Activated T-cell treated with anti-CD3 and anti-CD28 coated beads, Interleukin-2, amount 50 U/mL, for 72 hours (primary cell): ENCODE measurements at regions not wholly inside any gene's neighbourhood (a gene's known extent, or its start where the extent isn't known, plus 50 kb on each side); places are given as distances from the start of the nearest gene placed in this dataset.

Source experiments
- ATAC-seq, 2 donors: fragments of 150-1000 bp; cut with Tn5 transposase; replicated peaks in 1 of 2; 2 replicates each; pipeline ENCODE4 v1.10.0; 2021; ENCODE audit warnings: moderate library complexity in 2 of 2, mild to moderate bottlenecking in 1 of 2
- DNase-seq, 2 donors: peaks; one replicate each; pipeline ENCODE4 v3.0.0; 2021 to 2022; ENCODE audit warnings: mixed read lengths in 1 of 2
- H3K27ac Mint-ChIP-seq: one replicate; pipeline ENCODE4 v1.8.0; 2022; ENCODE audit warnings: mild to moderate bottlenecking, moderate library complexity, mixed read lengths
- H3K27me3 Mint-ChIP-seq: one replicate; pipeline ENCODE4 v1.8.0; 2022; ENCODE audit warnings: low read depth, mixed read lengths
- H3K36me3 Mint-ChIP-seq, 2 donors: one replicate each; pipeline ENCODE4 v1.8.0; 2022; ENCODE audit warnings: mixed read lengths in 2 of 2, mild to moderate bottlenecking in 1 of 2; ENCODE audit not compliant: insufficient read depth in 2 of 2
- H3K4me1 Mint-ChIP-seq: one replicate; pipeline ENCODE4 v1.8.0; 2022; ENCODE audit warnings: low read depth, mixed read lengths
- H3K4me3 Mint-ChIP-seq, 2 donors: one replicate each; pipeline ENCODE4 v1.8.0; 2022; ENCODE audit warnings: mild to moderate bottlenecking in 2 of 2, mixed read lengths in 2 of 2, moderate library complexity in 2 of 2
- H3K9me3 Mint-ChIP-seq, 2 donors: one replicate each; pipeline ENCODE4 v1.8.0; 2022; ENCODE audit warnings: mixed read lengths in 2 of 2

GRCh38 chr11:71189768-71190315 is 62.5 kb downstream of the SHANK2 start:
- no peak overlapping the region for H3K27ac Mint-ChIP-seq
- no peak for DNase-seq
- no peaks in the 10 kb centered on the region for H3K9me3 Mint-ChIP-seq
- H3K4me1 Mint-ChIP-seq: no peaks in the 10 kb centered on the region
- H3K27me3 Mint-ChIP-seq: no peaks in the 10 kb centered on the region
- ATAC-seq: no peak
- no peak overlapping the region for H3K4me3 Mint-ChIP-seq
- no peaks in the 10 kb centered on the region for H3K36me3 Mint-ChIP-seq

- Mint-ChIP-seq H3K4me1 (no peaks in the 10 kb centered on the region), H3K4me3 (no peak overlapping the region), H3K36me3 (no peaks in the 10 kb centered on the region), H3K27ac (no peak overlapping the region), H3K9me3 (no peaks in the 10 kb centered on the region), H3K27me3 (no peaks in the 10 kb centered on the region)
- ATAC-seq (no peak), DNase-seq (no peak)
Observed at GRCh38 chr11:71188886-71189767, 63.2 kb downstream of the SHANK2 start.

- H3K36me3 Mint-ChIP-seq: no peaks in the 10 kb centered on the region
- ATAC-seq (no peak), DNase-seq (no peak)
- no peak overlapping the region for H3K27ac Mint-ChIP-seq
- H3K27me3 Mint-ChIP-seq: no peaks in the 10 kb centered on the region
- H3K4me3 Mint-ChIP-seq: no peak overlapping the region
- H3K9me3 Mint-ChIP-seq: no peaks in the 10 kb centered on the region
- H3K4me1 Mint-ChIP-seq: no peaks in the 10 kb centered on the region
Observed at GRCh38 chr11:71188073-71188472, 64.3 kb downstream of the SHANK2 start.

GRCh38 chr11:71186806-71187205 is 65.6 kb downstream of the SHANK2 start:
- H3K4me1 Mint-ChIP-seq: no peaks in the 10 kb centered on the region
- H3K4me3 Mint-ChIP-seq: no peak overlapping the region
- no peak for DNase-seq
- no peaks in the 10 kb centered on the region for H3K9me3 Mint-ChIP-seq
- H3K27ac Mint-ChIP-seq: no peak overlapping the region
- H3K27me3 Mint-ChIP-seq: no peaks in the 10 kb centered on the region
- ATAC-seq: no peak
- no peaks in the 10 kb centered on the region for H3K36me3 Mint-ChIP-seq

GRCh38 chr11:71185411-71185810 is 67.0 kb downstream of the SHANK2 start:
- Mint-ChIP-seq H3K9me3 (no peaks in the 10 kb centered on the region), H3K36me3 (no peaks in the 10 kb centered on the region), H3K4me3 (no peak overlapping the region), H3K27me3 (no peaks in the 10 kb centered on the region), H3K27ac (no peak overlapping the region), H3K4me1 (no peaks in the 10 kb centered on the region)
- no peak for ATAC-seq
- DNase-seq: no peak

GRCh38 chr11:71184421-71185210 is 67.8 kb downstream of the SHANK2 start:
- Mint-ChIP-seq H3K27me3 (peaks cover 2% of the 10 kb centered on the region), H3K4me3 (no peak overlapping the region), H3K36me3 (no peaks in the 10 kb centered on the region), H3K4me1 (no peaks in the 10 kb centered on the region), H3K9me3 (no peaks in the 10 kb centered on the region), H3K27ac (no peak overlapping the region)
- ATAC-seq: no peak
- DNase-seq: no peak

GRCh38 chr11:71183878-71184277 is 68.5 kb downstream of the SHANK2 start:
- peaks cover 8% of the 10 kb centered on the region for H3K27me3 Mint-ChIP-seq
- ATAC-seq (no peak), DNase-seq (no peak)
- H3K4me1 Mint-ChIP-seq: no peaks in the 10 kb centered on the region
- H3K9me3 Mint-ChIP-seq: no peaks in the 10 kb centered on the region
- H3K36me3 Mint-ChIP-seq: no peaks in the 10 kb centered on the region
- no peak overlapping the region for H3K27ac Mint-ChIP-seq
- no peak overlapping the region for H3K4me3 Mint-ChIP-seq

- H3K27me3 Mint-ChIP-seq: peaks cover 11% of the 10 kb centered on the region
- DNase-seq: no peak
- no peaks in the 10 kb centered on the region for H3K4me1 Mint-ChIP-seq
- no peak for ATAC-seq
- no peaks in the 10 kb centered on the region for H3K36me3 Mint-ChIP-seq
- no peaks in the 10 kb centered on the region for H3K9me3 Mint-ChIP-seq
- H3K4me3 Mint-ChIP-seq: no peak overlapping the region
- no peak overlapping the region for H3K27ac Mint-ChIP-seq
Observed at GRCh38 chr11:71182791-71183677, 69.3 kb downstream of the SHANK2 start.

- H3K27me3 Mint-ChIP-seq: peaks cover 22% of the 10 kb centered on the region
- no peak overlapping the region for H3K27ac Mint-ChIP-seq
- DNase-seq (no peak), ATAC-seq (no peak)
- no peaks in the 10 kb centered on the region for H3K4me1 Mint-ChIP-seq
- H3K9me3 Mint-ChIP-seq: no peaks in the 10 kb centered on the region
- H3K4me3 Mint-ChIP-seq: no peak overlapping the region
- H3K36me3 Mint-ChIP-seq: peaks cover 1 to 2% of the 10 kb centered on the region in 2 donors
Observed at GRCh38 chr11:71181566-71181965, 70.8 kb downstream of the SHANK2 start.

- Mint-ChIP-seq H3K27me3 (peaks cover 24% of the 10 kb centered on the region), H3K36me3 (peaks cover 1 to 4% of the 10 kb centered on the region in 2 donors), H3K4me1 (no peaks in the 10 kb centered on the region), H3K9me3 (no peaks in the 10 kb centered on the region), H3K4me3 (no peak overlapping the region), H3K27ac (no peak overlapping the region)
- ATAC-seq (no peak), DNase-seq (no peak)
Observed at GRCh38 chr11:71180694-71181470, 71.5 kb downstream of the SHANK2 start.

GRCh38 chr11:71179877-71180605 is 72.3 kb downstream of the SHANK2 start:
- ATAC-seq (no peak), DNase-seq (no peak)
- peaks cover 24% of the 10 kb centered on the region for H3K27me3 Mint-ChIP-seq
- peaks cover 2 to 4% of the 10 kb centered on the region in 2 donors for H3K9me3 Mint-ChIP-seq
- no peak overlapping the region for H3K4me3 Mint-ChIP-seq
- peaks cover 3 to 4% of the 10 kb centered on the region in 2 donors for H3K36me3 Mint-ChIP-seq
- no peaks in the 10 kb centered on the region for H3K4me1 Mint-ChIP-seq
- H3K27ac Mint-ChIP-seq: no peak overlapping the region
